ENCODE measurements at regions not wholly inside any gene's neighbourhood (a gene's known extent, or its start where the extent isn't known, plus 50 kb on each side); places are given as distances from the start of the nearest gene placed in this dataset.

DNA sequence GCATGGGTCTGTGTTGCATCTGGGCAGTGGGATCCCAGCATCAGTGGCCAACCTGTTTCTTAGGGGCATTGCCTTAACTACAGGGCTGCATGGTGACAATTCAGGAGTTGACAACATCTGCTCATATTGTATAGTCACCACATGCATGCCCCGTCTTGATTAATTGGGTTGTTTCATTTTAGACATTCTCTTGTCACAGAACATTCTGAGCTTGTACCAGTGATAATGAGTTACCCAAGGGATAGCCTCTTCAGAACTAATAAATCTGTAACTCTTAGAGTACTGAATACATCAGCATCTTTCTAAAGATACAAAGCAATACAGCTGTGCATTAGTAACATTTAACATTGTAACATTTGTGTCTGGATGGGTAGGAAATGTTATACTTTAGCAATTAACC lies 426.5 kb upstream of the CD180 start:
- TF ChIP-seq, protein P1, sequence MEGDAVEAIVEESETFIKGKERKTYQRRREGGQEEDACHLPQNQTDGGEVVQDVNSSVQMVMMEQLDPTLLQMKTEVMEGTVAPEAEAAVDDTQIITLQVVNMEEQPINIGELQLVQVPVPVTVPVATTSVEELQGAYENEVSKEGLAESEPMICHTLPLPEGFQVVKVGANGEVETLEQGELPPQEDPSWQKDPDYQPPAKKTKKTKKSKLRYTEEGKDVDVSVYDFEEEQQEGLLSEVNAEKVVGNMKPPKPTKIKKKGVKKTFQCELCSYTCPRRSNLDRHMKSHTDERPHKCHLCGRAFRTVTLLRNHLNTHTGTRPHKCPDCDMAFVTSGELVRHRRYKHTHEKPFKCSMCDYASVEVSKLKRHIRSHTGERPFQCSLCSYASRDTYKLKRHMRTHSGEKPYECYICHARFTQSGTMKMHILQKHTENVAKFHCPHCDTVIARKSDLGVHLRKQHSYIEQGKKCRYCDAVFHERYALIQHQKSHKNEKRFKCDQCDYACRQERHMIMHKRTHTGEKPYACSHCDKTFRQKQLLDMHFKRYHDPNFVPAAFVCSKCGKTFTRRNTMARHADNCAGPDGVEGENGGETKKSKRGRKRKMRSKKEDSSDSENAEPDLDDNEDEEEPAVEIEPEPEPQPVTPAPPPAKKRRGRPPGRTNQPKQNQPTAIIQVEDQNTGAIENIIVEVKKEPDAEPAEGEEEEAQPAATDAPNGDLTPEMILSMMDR (IDR thresholded peaks at IDR 0.05; ENCODE audit: poor library complexity), result no peak
- no peak for TF ChIP-seq EZH2 (IDR thresholded peaks at IDR 0.05; ENCODE audit: borderline replicate concordance)

Data from hepatocyte (in vitro differentiated cells).